IMR-90 (cell line): ENCODE measurements at regions not wholly inside any gene's neighbourhood (a gene's known extent, or its start where the extent isn't known, plus 50 kb on each side); places are given as distances from the start of the nearest gene placed in this dataset.

Experiments used
- ATAC-seq: fragments of 200-7000 bp; cut with Tn5 transposase; 2 replicates; pipeline ENCODE4 v1.9.1; 2020; ENCODE audit warnings: low read depth, mild to moderate bottlenecking, moderate library complexity
- BruUV-seq: library from RNA; stranded (reverse); fragments of 400-500 nt; replicated peaks from 2 replicates; lab custom pipeline; 2021; lab: Mats Ljungman, UMichigan
- CTCF ChIA-PET: fragments of 300-600 bp; formaldehyde crosslinking; extraction: SDS; loops from one replicate; lab custom pipeline; 2021; ENCODE audit warnings: antibody characterized with exemption; lab: Yijun Ruan, JAX
- POLR2A ChIA-PET: fragments of 300-600 bp; sonication (Branson Sonifier 250); formaldehyde crosslinking; loops from one replicate; lab custom pipeline; 2022; ENCODE audit warnings: antibody characterized with exemption; ENCODE audit not compliant: unreplicated experiment; lab: Charles Lee
- DNase-seq: peaks from one replicate; pipeline ENCODE4 v3.0.0; 2013
- H2AFZ ChIP-seq: replicated peaks from 2 replicates; pipeline ENCODE3; 2013; ENCODE audit warnings: low read length, mild to moderate bottlenecking; ENCODE audit not compliant: poor library complexity
- H2AK5ac ChIP-seq: 2 replicates; pipeline ENCODE4 v1.6.1; 2013; ENCODE audit warnings: low read depth, low read length, inconsistent platforms
- H2AK9ac ChIP-seq: replicated peaks from 2 replicates; pipeline ENCODE3; 2013; ENCODE audit warnings: mild to moderate bottlenecking, low read depth, low read length, moderate library complexity; ENCODE audit not compliant: poor library complexity
- H2BK120ac ChIP-seq: 2 replicates; pipeline ENCODE4 v1.6.1; 2013; ENCODE audit warnings: low read depth, low read length, inconsistent platforms
- H2BK15ac ChIP-seq: 3 replicates; pipeline ENCODE4 v1.6.1; 2013; ENCODE audit warnings: low read depth, low read length, inconsistent platforms
- H2BK20ac ChIP-seq: 2 replicates; pipeline ENCODE4 v1.6.1; 2013; ENCODE audit warnings: low read depth, mild to moderate bottlenecking, inconsistent platforms, low read length, moderate library complexity
- H2BK5ac ChIP-seq: 2 replicates; pipeline ENCODE4 v1.6.1; 2013; ENCODE audit warnings: mild to moderate bottlenecking, low read depth, low read length, inconsistent platforms; ENCODE audit not compliant: poor library complexity, severe bottlenecking
- H3K14ac ChIP-seq: replicated peaks from 2 replicates; pipeline ENCODE4 v1.6.1; 2013; ENCODE audit warnings: low read depth, low read length, inconsistent platforms
- H3K18ac ChIP-seq: 2 replicates; pipeline ENCODE4 v1.6.1; 2013; ENCODE audit warnings: low read depth, low read length, control low read depth
- H3K23ac ChIP-seq: 2 replicates; pipeline ENCODE4 v1.6.1; 2013; ENCODE audit warnings: low read depth, low read length, inconsistent platforms
- H3K27ac ChIP-seq: 2 replicates; pipeline ENCODE4 v1.5.1; 2013; ENCODE audit warnings: mild to moderate bottlenecking, control low read depth, low read length; ENCODE audit not compliant: insufficient read depth
- H3K27me3 ChIP-seq: 2 replicates; pipeline ENCODE4 v1.6.1; 2013; ENCODE audit warnings: low read length; ENCODE audit not compliant: control insufficient read depth, insufficient read depth
- H3K36me3 ChIP-seq: 2 replicates; pipeline ENCODE4 v1.6.1; 2013; ENCODE audit warnings: low read length, mixed read lengths; ENCODE audit not compliant: control insufficient read depth, insufficient read depth
- H3K4ac ChIP-seq: 2 replicates; pipeline ENCODE4 v1.6.1; 2013; ENCODE audit warnings: low read depth, low read length, inconsistent platforms
- H3K4me1 ChIP-seq: 2 replicates; pipeline ENCODE4 v1.6.1; 2013; ENCODE audit warnings: low read length, mixed read lengths; ENCODE audit not compliant: control insufficient read depth, insufficient read depth
- H3K4me2 ChIP-seq: 2 replicates; pipeline ENCODE4 v1.6.1; 2013; ENCODE audit warnings: low read depth, mild to moderate bottlenecking, control low read depth, low read length, moderate library complexity
- H3K4me3 ChIP-seq: 2 replicates; pipeline ENCODE4 v1.5.1; 2013; ENCODE audit warnings: low read depth, mild to moderate bottlenecking, control low read depth, low read length, moderate library complexity; ENCODE audit not compliant: insufficient read depth
- H3K56ac ChIP-seq: 2 replicates; pipeline ENCODE4 v1.6.1; 2013; ENCODE audit warnings: low read length, inconsistent platforms; ENCODE audit not compliant: insufficient read depth; ENCODE audit errors: extremely low read depth
- H3K79me1 ChIP-seq, 2 experiments: 2 replicates each; pipeline ENCODE4 v1.6.1; 2013; ENCODE audit warnings: low read length in 2 of 2, inconsistent platforms in 1 of 2, low read depth in 1 of 2
- H3K9ac ChIP-seq: 2 replicates; pipeline ENCODE4 v1.6.1; 2013; ENCODE audit warnings: low read depth, low read length, control low read depth
- H3K9me1 ChIP-seq: 2 replicates; pipeline ENCODE4 v1.6.1; 2013; ENCODE audit warnings: low read length, inconsistent platforms; ENCODE audit not compliant: insufficient read depth
- H3K9me3 ChIP-seq: 2 replicates; pipeline ENCODE4 v1.6.1; 2013; ENCODE audit warnings: low read length; ENCODE audit not compliant: control insufficient read depth, insufficient read depth
- H4K20me1 ChIP-seq: 2 replicates; pipeline ENCODE4 v1.6.1; 2013; ENCODE audit warnings: low read length, inconsistent platforms; ENCODE audit not compliant: insufficient read depth
- H4K5ac ChIP-seq: 2 replicates; pipeline ENCODE4 v1.6.1; 2013; ENCODE audit warnings: mild to moderate bottlenecking, low read depth, low read length, control low read depth
- H4K8ac ChIP-seq, 2 experiments: 2 replicates each; pipeline ENCODE4 v1.6.1; 2013; ENCODE audit warnings: low read depth in 2 of 2, low read length in 2 of 2, control low read depth in 1 of 2, inconsistent platforms in 1 of 2
- H4K91ac ChIP-seq: 2 replicates; pipeline ENCODE4 v1.6.1; 2013; ENCODE audit warnings: low read depth, low read length, inconsistent platforms; ENCODE audit not compliant: insufficient read depth
- CTCF ChIP-seq: conservative IDR thresholded peaks from 2 replicates; pipeline ENCODE4 v1.5.1; 2012; ENCODE audit warnings: mild to moderate bottlenecking, low read depth, low read length, improper control_type of control experiment
- ELK1 ChIP-seq: fragments of 150-350 bp; IDR thresholded peaks from 2 replicates; pipeline ENCODE4 v1.6.1; 2016; ENCODE audit warnings: low read depth, mild to moderate bottlenecking, low read length, moderate library complexity, borderline replicate concordance
- FOS ChIP-seq: fragments of 150-350 bp; IDR thresholded peaks from 2 replicates; pipeline ENCODE4 v1.6.1; 2016; ENCODE audit warnings: low read depth, low read length
- MAFK ChIP-seq: IDR thresholded peaks from 2 replicates; pipeline ENCODE4 v1.6.1; 2012; ENCODE audit warnings: low read depth, low read length, improper control_type of control experiment
- RFX5 ChIP-seq: IDR thresholded peaks from 2 replicates; pipeline ENCODE4 v1.8.0; 2012; ENCODE audit warnings: low read depth, mild to moderate bottlenecking, low read length, moderate library complexity
- WGBS, 2 experiments: methylation state at CpG; one replicate each; pipeline versions ENCODE4 v1.1.5 to v1.1.7; 2013; ENCODE audit warnings: missing lambda C conversion rate in 2 of 2; ENCODE audit not compliant: insufficient read length in 1 of 2; ENCODE audit errors: extremely low coverage in 2 of 2; 5-methylcytosine and 5-hydroxymethylcytosine counted together
- dilution Hi-C: fragments of 300-500 bp; cut with HindIII; formaldehyde crosslinking; loops from one replicate; pipeline ENCODE4 v1.14.3; 2018; ENCODE audit warnings: low sequenced_read_pairs; ENCODE audit not compliant: unreplicated experiment
- in situ Hi-C: fragments of 300-500 bp; cut with MboI; formaldehyde crosslinking; loops from 3 replicates; pipeline ENCODE4 v1.14.3; 2019; ENCODE audit warnings: low sequenced_read_pairs, inconsistent platforms, mixed read lengths
- intact Hi-C: fragments of 100-400 bp; cut with micrococcal nuclease; formaldehyde crosslinking; loops from 2 replicates; pipeline ENCODE4 v1.10.0; 2022

GRCh38 chr20:52016022-52016421 is 175.6 kb downstream of the ZFP64 start:
- H3K23ac ChIP-seq = no peak overlapping the region
- H3K4ac ChIP-seq = no peak overlapping the region
- H3K4me2 ChIP-seq = no peak overlapping the region
- no peak overlapping the region for H2BK5ac ChIP-seq
- no peak for ATAC-seq
- H2AK9ac ChIP-seq = no peak overlapping the region
- no peak overlapping the region for H3K4me3 ChIP-seq
- H4K5ac ChIP-seq = no peak overlapping the region
- no peak overlapping the region for H3K18ac ChIP-seq
- H2BK120ac ChIP-seq = no peak overlapping the region
- H3K36me3 ChIP-seq = no peaks in the 10 kb centered on the region
- H3K79me1 ChIP-seq = no peaks in the 10 kb centered on the region
- H3K14ac ChIP-seq = no peak overlapping the region
- ChIA-PET POLR2A (no interaction called here), CTCF (no interaction called here)
- peaks cover 2% of the 10 kb centered on the region; the same call in 1 of the 2 replicates for H3K9me3 ChIP-seq
- WGBS, 2 experiments = no CpG with 5 or more reads among the region's 5 CpGs
- no peak overlapping the region for H2BK20ac ChIP-seq
- no peak overlapping the region for H4K8ac ChIP-seq
- H4K20me1 ChIP-seq = no peaks in the 10 kb centered on the region
- dilution Hi-C loops (no loop called here), intact Hi-C loops (no loop called here), in situ Hi-C loops (no loop called here)
- H4K91ac ChIP-seq = no peak overlapping the region
- DNase-seq = no peak
- peaks cover 3% of the 10 kb centered on the region; the same call in 1 of the 2 replicates for H3K9me1 ChIP-seq
- TF ChIP-seq ELK1 (no peak), RFX5 (no peak), CTCF (no peak), MAFK (no peak), FOS (no peak)
- no peak overlapping the region for H2AFZ ChIP-seq
- BruUV-seq = no TSS peak
- no peaks in the 10 kb centered on the region for H3K27me3 ChIP-seq
- H2AK5ac ChIP-seq = no peak overlapping the region
- H3K4me1 ChIP-seq = 0 out of 2 replicates have a peak, but pooled peaks cover 2% of the 10 kb centered on the region
- no peak overlapping the region for H3K56ac ChIP-seq
- no peak overlapping the region for H2BK15ac ChIP-seq
- no peak overlapping the region for H3K27ac ChIP-seq
- H3K9ac ChIP-seq = no peak overlapping the region
